HG03521 (cell line): ENCODE measurements at regions not wholly inside any gene's neighbourhood (a gene's known extent, or its start where the extent isn't known, plus 50 kb on each side); places are given as distances from the start of the nearest gene placed in this dataset.

ENCODE experiments used
- ATAC-seq: cut with Tn5 transposase; IDR thresholded peaks from one replicate; pipeline ENCODE4 v1.9.1; 2021; ENCODE audit warnings: mild to moderate bottlenecking, moderate library complexity; ENCODE audit not compliant: unreplicated experiment

GRCh38 chr2:146869328-146869727 lies 975.5 kb upstream of the ACVR2A start:
- no peak for ATAC-seq

GRCh38 chr2:146868051-146868450 lies 976.8 kb upstream of the ACVR2A start:
- no peak for ATAC-seq

GRCh38 chr2:146867477-146867986 lies 977.3 kb upstream of the ACVR2A start:
- ATAC-seq = no peak

GRCh38 chr2:146853741-146854444 lies 990.9 kb upstream of the ACVR2A start:
- ATAC-seq = no peak

DNA sequence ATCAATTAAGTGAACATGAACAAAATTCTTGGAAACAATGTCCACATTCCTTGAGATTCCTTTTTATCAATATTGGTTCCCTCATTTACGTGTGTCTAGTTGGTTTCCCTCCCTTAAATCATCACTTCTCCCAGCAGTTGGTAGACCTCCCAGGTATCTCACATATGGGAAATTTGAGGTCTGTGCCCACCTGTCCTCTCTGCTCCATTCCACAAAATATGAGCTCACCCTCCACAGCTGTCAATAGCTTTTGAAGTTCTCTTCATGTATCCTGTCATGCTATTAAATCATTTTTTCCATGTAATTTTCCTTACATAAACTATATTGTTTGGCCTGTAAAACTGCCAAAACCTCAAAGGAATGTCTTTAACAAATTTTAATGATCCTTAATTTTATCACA lies 992.2 kb upstream of the ACVR2A start:
- ATAC-seq = no peak

- no peak for ATAC-seq
Observed at GRCh38 chr2:146850746-146851145, 994.1 kb upstream of the ACVR2A start.

- no peak for ATAC-seq
Observed at GRCh38 chr2:146847846-146848245, 997.0 kb upstream of the ACVR2A start.

DNA sequence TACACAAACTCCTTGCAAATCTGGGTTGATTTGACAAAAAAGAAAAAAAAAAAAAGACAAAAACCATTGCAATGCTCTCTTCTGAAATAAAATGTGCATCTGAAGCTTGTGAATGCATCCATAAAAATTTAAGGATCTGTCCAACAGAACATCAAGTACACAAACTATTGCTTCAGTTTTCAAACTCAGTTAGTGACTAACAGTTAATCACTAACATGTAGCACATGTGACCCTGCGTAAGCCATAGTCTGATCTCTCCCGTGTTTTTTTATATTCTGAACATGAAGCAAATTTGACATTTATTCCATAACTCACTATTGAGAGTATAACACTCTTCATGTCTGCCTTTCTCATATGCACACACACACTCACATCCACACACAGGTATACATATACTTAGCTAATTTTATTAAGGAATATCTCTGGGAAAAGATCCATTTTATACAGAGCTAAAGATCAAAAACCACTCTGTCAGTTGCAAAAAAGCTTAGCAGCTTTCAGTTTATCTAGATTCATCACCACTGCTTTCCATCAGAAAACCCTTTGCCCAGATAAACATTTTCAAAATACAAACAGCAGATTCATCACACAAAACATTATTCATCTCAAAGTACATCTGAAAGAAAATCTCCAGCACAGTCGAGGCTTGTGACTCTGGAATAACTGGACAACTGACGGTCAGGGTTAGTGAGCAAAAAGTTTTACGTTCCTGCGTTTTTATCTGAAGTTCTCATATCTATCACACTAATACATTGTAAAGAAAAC lies 1000.4 kb upstream of the ACVR2A start:
- no peak for ATAC-seq

- no peak for ATAC-seq
Observed at GRCh38 chr2:146837857-146838256, 1007.0 kb upstream of the ACVR2A start.

- no peak for ATAC-seq
Observed at GRCh38 chr2:146826388-146826787, 1018.4 kb upstream of the ACVR2A start.

DNA sequence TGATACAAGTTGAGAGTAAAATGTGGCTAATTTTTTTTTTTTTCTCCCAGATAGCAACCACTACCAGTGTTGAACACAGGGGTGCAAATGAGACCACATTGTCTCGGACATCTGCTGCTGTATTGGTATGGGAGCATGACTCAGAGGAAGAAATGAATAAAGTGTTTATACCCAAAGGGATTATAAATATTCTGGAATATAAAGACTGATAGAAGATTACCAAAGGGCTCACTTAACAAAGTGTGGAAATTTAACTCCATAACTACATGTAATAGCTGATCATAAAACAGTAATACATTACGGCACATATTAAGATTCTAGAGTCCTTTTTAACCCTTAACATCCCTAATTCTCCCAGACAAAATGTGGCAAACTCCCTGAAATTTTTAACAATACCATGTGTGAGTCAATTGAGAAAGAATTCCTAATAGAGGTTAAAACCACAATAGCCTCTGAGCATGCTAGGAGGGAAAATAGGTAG lies 1023.0 kb upstream of the ACVR2A start:
- ATAC-seq = no peak

DNA sequence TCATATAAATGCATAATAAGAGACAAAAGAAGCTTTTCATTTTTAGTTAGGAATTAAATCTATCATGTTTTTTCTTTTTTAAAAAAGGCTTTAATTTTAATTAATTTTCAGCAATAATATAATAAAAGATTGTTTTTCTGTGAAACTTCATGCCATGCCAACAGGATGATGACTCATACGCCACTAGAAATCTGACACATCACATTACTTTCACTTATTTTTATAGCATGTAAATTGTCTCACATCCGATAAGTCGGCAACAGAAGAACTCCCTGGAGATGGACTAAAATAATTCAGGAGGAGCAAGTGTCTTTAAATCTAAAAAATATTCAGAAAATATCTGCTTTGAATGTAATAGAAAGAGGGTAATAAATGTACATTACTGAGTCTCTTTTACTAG lies 1024.2 kb upstream of the ACVR2A start:
- no peak for ATAC-seq

DNA sequence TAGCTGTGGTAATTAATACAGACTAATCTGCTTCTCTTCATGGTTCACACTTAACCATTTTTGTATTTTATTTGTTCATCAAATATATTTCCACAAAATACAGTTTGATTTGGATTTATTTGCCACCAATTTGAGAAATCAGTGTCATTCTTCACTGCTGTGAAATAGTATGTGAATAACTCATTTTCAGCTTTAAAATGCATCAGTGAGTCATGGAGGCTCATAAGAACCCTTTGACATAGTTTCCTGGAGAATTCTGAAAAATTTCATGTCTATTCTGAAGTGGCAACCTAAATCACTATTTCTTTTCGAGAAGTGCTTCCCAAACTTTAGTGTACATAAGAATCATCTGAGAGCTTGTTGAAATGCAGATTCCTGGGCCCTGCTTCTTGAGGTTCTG lies 1026.7 kb upstream of the ACVR2A start:
- ATAC-seq = no peak

DNA sequence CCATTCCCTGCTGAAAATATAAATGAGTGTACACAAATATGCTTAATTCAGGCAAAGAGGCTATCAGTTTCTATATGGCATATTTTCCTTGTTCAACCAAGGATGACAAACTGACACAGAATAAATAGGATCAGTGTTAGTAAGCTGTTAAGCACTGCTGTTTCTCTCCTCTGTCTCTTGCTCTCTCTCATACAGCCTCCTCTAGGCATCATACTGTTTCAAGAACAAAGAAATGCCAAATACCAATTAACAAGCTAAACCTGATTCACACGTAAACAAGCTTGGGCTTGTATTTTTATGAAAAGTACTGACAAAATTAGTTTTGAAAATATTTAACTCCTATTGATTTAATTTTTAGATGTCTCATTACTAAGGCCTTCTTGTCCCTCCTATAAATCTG lies 1027.2 kb upstream of the ACVR2A start:
- no peak for ATAC-seq

DNA sequence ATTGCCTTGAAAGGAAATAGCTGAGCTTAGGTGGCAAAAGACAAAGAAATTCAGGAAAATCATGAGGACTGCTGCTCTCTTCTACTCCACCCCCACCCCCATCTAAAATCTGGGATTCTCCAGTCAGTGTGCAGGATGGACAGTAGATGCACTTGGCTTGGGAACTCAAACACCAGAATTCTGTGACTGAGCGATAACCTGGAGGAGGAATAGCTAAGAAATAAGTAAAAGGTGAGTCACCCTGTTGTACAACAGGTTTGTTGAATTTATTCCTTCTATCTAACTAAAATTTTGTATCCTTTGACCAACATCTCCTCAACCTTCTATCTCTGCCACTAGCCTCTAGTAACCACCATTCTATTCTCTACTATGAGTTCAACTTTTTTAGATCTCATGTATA lies 1029.9 kb upstream of the ACVR2A start:
- ATAC-seq = no peak

DNA sequence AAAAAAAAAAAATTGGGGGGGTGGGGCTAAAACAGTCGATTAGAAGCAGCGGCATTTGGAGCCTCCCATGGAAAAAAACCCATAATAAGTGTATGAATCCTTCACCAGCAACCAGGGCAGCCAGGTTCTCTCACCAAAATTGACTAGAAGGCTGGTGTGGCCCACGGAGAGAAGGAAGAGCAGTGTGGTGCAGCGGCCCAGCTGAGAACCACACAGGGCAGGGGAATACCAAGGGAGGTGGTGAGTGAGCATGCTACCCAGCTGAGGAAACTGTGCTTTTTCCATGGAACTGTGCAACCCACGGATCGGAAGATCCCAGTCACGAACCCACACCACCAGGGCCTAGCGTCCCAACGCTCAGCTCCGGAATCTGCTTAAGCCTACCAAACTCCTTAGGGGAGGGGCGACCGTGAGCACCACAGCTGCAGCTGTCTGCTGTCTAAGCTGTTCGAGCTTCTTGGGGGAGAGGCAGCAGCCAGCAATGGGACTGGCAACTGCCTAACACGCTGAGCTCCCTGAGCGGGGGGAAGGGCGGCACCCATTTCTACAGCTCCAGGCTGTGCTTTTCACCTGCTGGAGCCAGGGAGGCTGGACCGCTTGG lies 1037.2 kb upstream of the ACVR2A start:
- ATAC-seq = no peak

- ATAC-seq = no peak
Observed at GRCh38 chr2:146806364-146807005, 1038.3 kb upstream of the ACVR2A start.

DNA sequence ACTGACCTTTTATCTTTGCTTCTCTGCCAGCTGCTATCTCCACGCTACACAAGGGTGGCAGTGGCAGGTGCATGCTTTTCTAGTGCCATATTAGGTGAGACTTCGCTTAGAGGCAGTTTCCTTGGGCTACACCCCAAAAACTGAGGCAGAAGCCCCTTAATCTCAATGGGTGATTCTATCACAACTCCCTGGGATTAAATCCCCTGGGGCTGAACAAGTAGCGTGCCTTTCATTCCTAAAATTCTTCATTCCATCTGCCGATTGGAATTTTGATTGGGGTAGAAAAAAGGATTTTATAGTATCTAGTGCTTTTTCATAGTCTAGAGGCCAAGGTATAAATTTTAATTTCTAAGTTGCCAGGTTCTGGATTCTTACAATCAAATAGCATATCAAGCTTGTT lies 1040.5 kb upstream of the ACVR2A start:
- ATAC-seq = no peak

- no peak for ATAC-seq
Observed at GRCh38 chr2:146801886-146802285, 1042.9 kb upstream of the ACVR2A start.

DNA sequence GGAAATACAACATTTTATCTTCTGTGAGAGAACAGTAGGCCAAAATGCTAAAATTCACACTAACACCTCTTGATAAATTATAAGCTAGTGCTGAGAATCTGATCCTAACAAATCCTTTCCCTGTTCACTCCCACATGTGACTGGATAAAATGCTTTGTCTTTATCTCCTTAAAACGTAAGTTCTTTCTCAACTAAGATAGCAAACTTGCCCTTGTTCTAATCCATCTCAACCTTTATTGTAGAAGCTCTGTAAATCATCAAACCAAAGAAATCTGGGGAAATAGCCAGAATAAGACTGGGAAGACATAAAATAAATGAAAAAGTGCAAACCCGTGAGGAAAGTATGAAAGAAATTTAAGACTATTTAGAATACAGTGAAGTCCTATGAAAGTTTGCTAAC lies 1058.4 kb upstream of the ACVR2A start:
- ATAC-seq = no peak

DNA sequence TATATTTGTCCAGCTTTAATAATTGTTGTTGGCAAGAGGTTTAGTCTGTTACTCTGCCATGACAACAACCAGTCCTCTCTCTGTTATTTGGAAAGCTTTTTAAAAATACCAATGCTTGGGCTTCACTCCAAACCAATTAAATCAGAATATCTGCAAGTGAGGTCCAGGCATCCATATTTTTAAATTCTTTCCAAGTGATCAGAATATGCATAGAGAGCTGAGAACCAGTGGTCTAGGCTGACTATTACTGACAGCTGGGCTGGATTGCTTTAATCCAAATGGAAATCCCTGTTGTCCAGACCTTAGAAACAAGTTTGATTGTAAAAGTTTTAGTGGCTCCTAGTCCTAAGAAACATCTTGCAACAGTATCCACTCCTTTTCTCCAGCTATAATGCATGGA lies 1059.7 kb upstream of the ACVR2A start:
- no peak for ATAC-seq
